ENCODE measurements at regions not wholly inside any gene's neighbourhood (a gene's known extent, or its start where the extent isn't known, plus 50 kb on each side); places are given as distances from the start of the nearest gene placed in this dataset.

DNA sequence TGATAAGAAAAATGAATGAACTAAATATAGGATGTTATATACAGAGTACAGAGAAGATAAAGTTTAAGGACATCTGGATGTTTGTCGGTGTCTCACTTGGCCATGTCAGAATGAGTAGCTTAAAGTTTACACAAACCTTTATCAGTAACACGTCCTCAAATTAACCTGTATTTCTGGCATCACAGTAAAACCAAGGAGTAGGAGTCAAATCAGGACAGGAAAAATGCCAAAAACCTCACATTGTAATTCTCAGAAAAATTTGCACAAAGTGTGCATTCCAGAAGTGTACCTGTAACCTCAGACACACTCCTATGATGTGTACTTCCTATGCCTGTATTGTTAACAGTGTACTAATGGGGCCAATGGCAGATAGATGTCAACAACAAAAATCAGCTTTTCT is 139.3 kb downstream of the SMC2 start:
- TF ChIP-seq, protein P1, sequence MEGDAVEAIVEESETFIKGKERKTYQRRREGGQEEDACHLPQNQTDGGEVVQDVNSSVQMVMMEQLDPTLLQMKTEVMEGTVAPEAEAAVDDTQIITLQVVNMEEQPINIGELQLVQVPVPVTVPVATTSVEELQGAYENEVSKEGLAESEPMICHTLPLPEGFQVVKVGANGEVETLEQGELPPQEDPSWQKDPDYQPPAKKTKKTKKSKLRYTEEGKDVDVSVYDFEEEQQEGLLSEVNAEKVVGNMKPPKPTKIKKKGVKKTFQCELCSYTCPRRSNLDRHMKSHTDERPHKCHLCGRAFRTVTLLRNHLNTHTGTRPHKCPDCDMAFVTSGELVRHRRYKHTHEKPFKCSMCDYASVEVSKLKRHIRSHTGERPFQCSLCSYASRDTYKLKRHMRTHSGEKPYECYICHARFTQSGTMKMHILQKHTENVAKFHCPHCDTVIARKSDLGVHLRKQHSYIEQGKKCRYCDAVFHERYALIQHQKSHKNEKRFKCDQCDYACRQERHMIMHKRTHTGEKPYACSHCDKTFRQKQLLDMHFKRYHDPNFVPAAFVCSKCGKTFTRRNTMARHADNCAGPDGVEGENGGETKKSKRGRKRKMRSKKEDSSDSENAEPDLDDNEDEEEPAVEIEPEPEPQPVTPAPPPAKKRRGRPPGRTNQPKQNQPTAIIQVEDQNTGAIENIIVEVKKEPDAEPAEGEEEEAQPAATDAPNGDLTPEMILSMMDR (IDR thresholded peaks at IDR 0.05; ENCODE audit: insufficient read depth, low read length, poor library complexity, severe bottlenecking) = no peak
- TF ChIP-seq EZH2phosphoT487 (conservative IDR thresholded peaks at IDR 0.05; ENCODE audit: low read length) = no peak

Measured in SU-DHL-6 (cell line).